AG08396 (cell line): ENCODE measurements at regions not wholly inside any gene's neighbourhood (a gene's known extent, or its start where the extent isn't known, plus 50 kb on each side); places are given as distances from the start of the nearest gene placed in this dataset.

Experiments used
- DNase-seq: peaks from one replicate; pipeline ENCODE4 v3.0.0; 2012; ENCODE audit warnings: low spot score, mixed read lengths

GRCh38 chr6:98467091-98467490 lies 367.3 kb upstream of the POU3F2 start:
- DNase-seq, result no peak

- DNase-seq, result no peak
Observed at GRCh38 chr6:98467902-98468301, 366.5 kb upstream of the POU3F2 start.

DNA sequence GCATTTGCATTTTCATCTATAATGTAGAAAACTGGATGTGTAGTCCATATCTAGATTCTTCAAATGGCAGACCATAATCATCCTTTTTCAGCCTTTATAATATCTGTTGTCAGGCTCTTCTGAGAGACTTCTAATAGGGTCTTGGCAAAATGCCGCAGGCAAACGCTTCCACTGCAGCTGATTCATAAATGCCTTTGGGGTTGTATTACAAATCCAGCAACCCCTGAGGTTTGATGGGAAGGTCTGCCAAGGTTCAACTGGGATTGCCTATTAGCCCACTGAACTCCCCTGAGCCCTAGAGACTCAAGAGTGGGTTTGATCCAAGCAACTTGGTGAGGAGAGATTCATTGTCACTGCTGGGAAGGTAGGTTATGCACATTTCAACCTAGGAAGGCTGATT lies 365.2 kb upstream of the POU3F2 start:
- no peak for DNase-seq

DNA sequence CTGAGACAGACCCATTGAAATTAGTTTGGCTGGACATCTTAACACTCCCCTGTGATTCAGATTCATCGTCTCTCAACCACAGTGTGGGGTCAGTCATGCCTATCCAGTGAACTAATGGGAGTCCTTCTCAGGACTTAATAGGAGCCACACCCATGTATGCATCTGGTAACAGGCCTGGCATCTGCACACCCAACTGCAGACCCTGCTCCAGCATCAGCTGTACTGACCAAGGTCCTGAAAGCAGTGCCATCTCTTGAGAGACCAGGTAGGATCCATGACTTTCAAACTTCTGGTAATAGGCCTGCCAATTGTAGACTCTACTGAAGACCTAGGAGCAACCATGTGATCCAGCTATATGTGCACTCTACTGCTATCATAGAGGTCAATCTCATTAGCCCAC lies 363.6 kb upstream of the POU3F2 start:
- no peak for DNase-seq

DNA sequence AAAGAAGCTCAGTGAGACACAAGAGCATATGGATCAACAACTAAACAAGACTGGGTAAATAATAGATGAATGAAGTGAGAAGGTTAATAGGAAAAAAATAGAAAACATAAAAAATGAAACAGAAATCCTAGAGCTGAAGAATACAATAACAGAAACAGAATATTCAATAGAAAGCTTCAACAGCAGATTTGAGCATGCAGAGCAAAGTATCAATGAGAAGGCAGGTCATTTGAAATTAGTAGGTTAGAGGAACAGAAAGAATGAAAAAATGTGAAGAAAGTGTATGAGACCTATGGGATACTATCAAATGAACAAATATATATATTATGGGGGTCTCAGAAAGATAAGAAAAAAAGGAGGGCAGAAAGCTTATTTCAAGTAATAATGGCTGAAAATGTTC lies 362.9 kb upstream of the POU3F2 start:
- DNase-seq, result no peak

GRCh38 chr6:98477231-98477630 lies 357.1 kb upstream of the POU3F2 start:
- DNase-seq, result no peak

- DNase-seq, result no peak
Observed at GRCh38 chr6:98484696-98485095, 349.7 kb upstream of the POU3F2 start.

GRCh38 chr6:98485593-98485992 lies 348.8 kb upstream of the POU3F2 start:
- no peak for DNase-seq

DNA sequence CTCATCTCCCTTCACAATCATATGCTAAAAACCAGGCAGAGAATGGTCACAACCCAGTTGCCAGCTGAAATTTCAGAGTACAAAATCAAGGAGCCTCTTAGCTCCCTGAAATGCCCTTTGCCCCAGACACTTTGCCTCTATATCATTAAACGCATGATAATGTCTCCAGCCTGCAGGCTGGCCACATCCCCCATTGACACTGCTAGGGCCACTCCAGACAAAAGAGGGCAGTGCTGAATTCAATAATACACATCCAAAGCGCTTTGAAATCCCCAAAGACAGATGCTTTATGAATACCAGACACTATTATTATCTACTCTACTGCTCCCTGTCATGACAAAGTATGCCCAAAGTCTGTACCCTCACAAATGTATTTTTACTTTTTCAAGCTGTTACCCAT lies 348.3 kb upstream of the POU3F2 start:
- DNase-seq, result no peak

GRCh38 chr6:98487612-98488011 lies 346.8 kb upstream of the POU3F2 start:
- DNase-seq, result no peak

- DNase-seq, result no peak
Observed at GRCh38 chr6:98498144-98498775, 336.1 kb upstream of the POU3F2 start.

- no peak for DNase-seq
Observed at GRCh38 chr6:98498866-98499265, 335.5 kb upstream of the POU3F2 start.

- DNase-seq, result no peak
Observed at GRCh38 chr6:98514073-98514720, 320.2 kb upstream of the POU3F2 start.

GRCh38 chr6:98514796-98515195 lies 319.6 kb upstream of the POU3F2 start:
- DNase-seq, result no peak

GRCh38 chr6:98516206-98516605 lies 318.2 kb upstream of the POU3F2 start:
- DNase-seq, result no peak

GRCh38 chr6:98516866-98517265 lies 317.5 kb upstream of the POU3F2 start:
- DNase-seq, result no peak

DNA sequence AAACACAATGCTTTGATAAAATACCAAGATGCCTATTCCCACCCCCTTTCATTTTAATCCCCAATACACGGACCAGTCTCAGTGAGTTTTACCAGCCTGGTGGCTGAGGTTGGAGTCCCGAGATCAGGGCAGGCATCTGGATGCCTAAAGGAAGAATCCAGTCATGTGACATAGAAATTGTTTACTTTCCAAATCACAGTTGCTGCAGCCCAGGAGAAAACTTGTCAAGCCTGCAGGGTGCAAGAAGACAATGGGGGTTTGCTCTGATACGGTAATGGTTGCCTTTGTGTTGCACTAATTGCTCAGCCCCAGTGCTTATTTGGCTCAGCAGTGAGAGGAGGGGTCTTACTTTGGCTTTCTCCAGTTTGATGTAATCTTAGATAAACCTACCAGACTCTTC lies 308.5 kb upstream of the POU3F2 start:
- DNase-seq, result no peak

GRCh38 chr6:98526465-98526864 lies 307.9 kb upstream of the POU3F2 start:
- DNase-seq, result no peak

- DNase-seq, result no peak
Observed at GRCh38 chr6:98529364-98529763, 305.0 kb upstream of the POU3F2 start.

DNA sequence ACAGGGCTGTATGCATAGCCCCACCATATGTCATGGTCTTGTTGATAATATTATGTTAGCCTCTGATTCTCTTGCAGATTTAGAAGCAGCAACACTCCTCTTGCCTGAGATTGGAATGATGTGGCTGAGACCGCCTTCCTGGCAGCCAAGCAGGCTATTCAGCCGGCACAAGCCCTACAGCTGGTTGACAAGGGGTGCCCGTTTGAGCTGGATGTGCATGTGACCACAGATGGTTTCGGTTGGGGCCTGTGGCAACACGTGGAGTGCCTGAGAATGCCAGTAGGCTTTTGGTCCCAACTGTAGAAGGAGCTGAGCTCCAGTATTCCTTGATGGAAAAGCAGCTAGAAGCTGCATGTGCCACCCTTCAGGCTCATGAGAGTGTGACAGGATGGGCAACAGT lies 303.6 kb upstream of the POU3F2 start:
- no peak for DNase-seq

- DNase-seq, result no peak
Observed at GRCh38 chr6:98532004-98532403, 302.4 kb upstream of the POU3F2 start.

DNA sequence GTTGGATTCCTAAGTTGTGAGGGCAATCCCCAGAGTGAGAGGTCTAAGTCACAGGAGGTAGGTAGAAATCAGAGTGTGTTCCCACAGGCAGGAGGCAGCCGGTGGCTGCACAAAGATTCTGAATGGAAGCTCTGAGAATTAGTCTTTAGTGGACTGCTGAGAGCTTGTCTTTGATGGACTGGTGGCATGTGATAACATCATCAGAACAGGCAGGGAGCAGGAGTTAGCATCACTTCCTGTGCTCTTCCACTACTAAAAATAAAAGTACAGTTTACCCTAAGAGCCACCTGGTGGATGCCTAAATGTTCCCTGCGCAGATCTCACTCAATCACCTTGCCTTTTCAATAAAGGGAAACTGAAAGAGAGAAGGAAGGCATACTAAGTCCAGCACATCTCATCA lies 294.6 kb upstream of the POU3F2 start:
- DNase-seq, result no peak

DNA sequence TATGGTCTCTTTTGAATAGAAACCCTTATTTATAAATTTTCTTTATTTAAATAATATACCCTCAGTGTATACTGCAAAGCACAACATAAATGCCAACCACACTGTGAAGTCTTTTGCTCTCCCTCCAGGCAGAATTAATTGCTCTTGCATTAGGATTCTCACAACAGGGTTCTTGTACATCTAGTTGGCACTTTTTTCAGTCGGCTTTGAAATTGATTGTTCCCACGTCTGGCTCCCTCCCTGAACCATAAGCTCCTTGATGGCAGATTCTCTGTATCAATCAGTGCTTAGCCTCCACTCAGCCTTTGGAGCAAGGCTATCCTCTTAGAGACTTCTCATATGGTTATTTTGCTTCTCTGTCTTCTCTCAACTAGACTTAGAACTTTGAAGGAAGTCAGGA lies 288.0 kb upstream of the POU3F2 start:
- DNase-seq, result no peak

GRCh38 chr6:98547151-98547550 lies 287.2 kb upstream of the POU3F2 start:
- no peak for DNase-seq
